Common myeloid progenitor, CD34-positive (primary cell): ENCODE measurements at regions not wholly inside any gene's neighbourhood (a gene's known extent, or its start where the extent isn't known, plus 50 kb on each side); places are given as distances from the start of the nearest gene placed in this dataset.

ENCODE experiments used
- CTCF ChIA-PET: fragments of 350-600 bp; sonication (Branson Sonifier 250); formaldehyde crosslinking; loops from one replicate; lab custom pipeline; 2021; ENCODE audit warnings: antibody characterized with exemption; lab: Charles Lee
- POLR2A ChIA-PET: fragments of 350-600 bp; sonication (Branson Sonifier 250); formaldehyde crosslinking; loops from one replicate; lab custom pipeline; 2021; ENCODE audit warnings: antibody characterized with exemption; lab: Charles Lee
- DNase-seq, 3 donors: peaks; one replicate each; pipeline versions ENCODE4 v3.0.0 to v3.0.0-alpha.2; 2013
- H3K27ac ChIP-seq, 2 experiments: 1 replicate in 1 of 2; 2 replicates in 1 of 2; pipeline ENCODE4 v1.7.0; 2013; ENCODE audit warnings: inconsistent platforms in 2 of 2, low read length in 2 of 2, mild to moderate bottlenecking in 2 of 2, low read depth in 1 of 2, moderate library complexity in 1 of 2; ENCODE audit not compliant: severe bottlenecking in 2 of 2, insufficient read depth in 1 of 2, poor library complexity in 1 of 2
- H3K27me3 ChIP-seq, 5 experiments: replicated peaks in 2 of 5; 1 replicate in 3 of 5; 2 replicates in 2 of 5; pipeline versions ENCODE4 v1.6.1 to v1.7.0; 2013; ENCODE audit warnings: low read length in 4 of 5, mild to moderate bottlenecking in 2 of 5, moderate library complexity in 2 of 5, inconsistent platforms in 1 of 5; ENCODE audit not compliant: insufficient read depth in 5 of 5, control insufficient read depth in 4 of 5
- H3K36me3 ChIP-seq, 4 experiments: 1 replicate in 2 of 4; 2 replicates in 2 of 4; pipeline versions ENCODE4 v1.6.1 to v1.7.0; 2013; ENCODE audit warnings: low read length in 3 of 4, control low read depth in 1 of 4, mild to moderate bottlenecking in 1 of 4; ENCODE audit not compliant: control insufficient read depth in 4 of 4, insufficient read depth in 4 of 4
- H3K4me1 ChIP-seq, 4 experiments: 1 replicate in 3 of 4; 2 replicates in 1 of 4; pipeline versions ENCODE4 v1.6.1 to v1.7.1; 2013; ENCODE audit warnings: low read length in 3 of 4, mild to moderate bottlenecking in 3 of 4, control low read depth in 1 of 4, inconsistent platforms in 1 of 4, moderate library complexity in 1 of 4; ENCODE audit not compliant: control insufficient read depth in 4 of 4, insufficient read depth in 4 of 4; ENCODE audit errors: control extremely low read depth in 1 of 4
- H3K4me3 ChIP-seq, 7 experiments: 1 replicate in 4 of 7; 2 replicates in 3 of 7; pipeline versions ENCODE4 v1.5.1 to v1.7.0; 2013; ENCODE audit warnings: mild to moderate bottlenecking in 7 of 7, low read length in 6 of 7, moderate library complexity in 6 of 7, inconsistent platforms in 2 of 7, low read depth in 2 of 7, control low read depth in 1 of 7; ENCODE audit not compliant: insufficient read depth in 4 of 7, control insufficient read depth in 1 of 7; ENCODE audit errors: extremely low read depth in 1 of 7
- H3K9me3 ChIP-seq, 5 experiments: 1 replicate in 4 of 5; 2 replicates in 1 of 5; pipeline versions ENCODE4 v1.6.1 to v1.7.1; 2013; ENCODE audit warnings: low read length in 4 of 5, mild to moderate bottlenecking in 2 of 5, inconsistent platforms in 1 of 5, low read depth in 1 of 5, moderate library complexity in 1 of 5; ENCODE audit not compliant: control insufficient read depth in 4 of 5, insufficient read depth in 2 of 5; ENCODE audit errors: control extremely low read depth in 1 of 5
- WGBS: methylation state at CpG from one replicate; pipeline ENCODE4 v1.1.5; 2013; ENCODE audit not compliant: insufficient coverage; 5-methylcytosine and 5-hydroxymethylcytosine counted together

DNA sequence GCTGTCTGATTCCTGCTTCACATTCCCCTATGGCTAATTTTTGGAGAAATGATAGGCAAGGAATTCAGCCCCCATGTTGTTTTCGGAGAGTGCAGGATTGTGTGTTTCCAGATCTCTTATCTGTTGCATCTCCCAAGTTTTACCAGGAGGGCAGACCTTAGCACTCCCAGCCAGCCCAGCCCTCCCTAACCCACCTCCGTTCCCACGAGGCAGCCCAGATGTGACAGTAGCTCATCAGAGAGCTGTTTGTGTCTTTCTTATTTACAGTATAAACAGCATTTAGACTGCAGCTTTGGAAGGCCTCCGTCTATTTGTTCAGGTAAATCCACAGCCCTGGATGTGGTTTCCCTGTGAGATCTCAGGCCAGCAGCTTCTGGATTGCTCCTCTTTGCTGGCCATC lies 91.6 kb downstream of the THNSL2 start:
- H3K9me3 ChIP-seq: no peaks in the 10 kb centered on the region
- no peak for DNase-seq
- H3K4me3 ChIP-seq: no peak overlapping the region
- 88% methylated on average over 3 of the region's 4 CpGs for WGBS
- POLR2A ChIA-PET: no interaction called here
- peaks cover 0 to 5% (median 0%) of the 10 kb centered on the region in 5 experiments for H3K27me3 ChIP-seq
- H3K36me3 ChIP-seq: no peaks in the 10 kb centered on the region
- CTCF ChIA-PET: no interaction called here
- H3K4me1 ChIP-seq: no peaks in the 10 kb centered on the region
- no peak overlapping the region for H3K27ac ChIP-seq

DNA sequence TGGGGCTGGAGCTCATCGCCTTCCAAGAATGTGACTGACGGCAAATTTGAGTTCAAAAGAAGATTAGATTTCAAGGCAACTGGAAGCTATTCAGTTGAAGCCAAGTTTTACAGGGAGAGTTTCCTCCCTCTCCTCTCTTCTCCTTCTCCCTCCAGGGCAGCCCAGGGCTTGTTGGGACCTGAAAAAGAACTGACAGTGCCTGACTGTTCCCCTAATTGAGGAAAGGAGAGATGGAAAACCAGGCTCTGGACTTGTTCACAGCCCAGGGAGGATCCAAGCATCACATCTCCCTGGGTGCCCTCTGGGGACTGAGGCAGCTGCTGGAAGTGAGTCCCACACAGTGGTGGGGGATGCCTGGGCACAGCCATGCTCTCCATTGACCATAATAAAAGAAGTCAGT lies 88.1 kb downstream of the THNSL2 start:
- H3K36me3 ChIP-seq: no peaks in the 10 kb centered on the region
- H3K27ac ChIP-seq: no peak overlapping the region
- no peaks in the 10 kb centered on the region for H3K4me1 ChIP-seq
- H3K4me3 ChIP-seq: no peak overlapping the region
- no peaks in the 10 kb centered on the region for H3K9me3 ChIP-seq
- CTCF ChIA-PET: no interaction called here
- WGBS: no CpG with 5 or more reads among the region's 2 CpGs
- POLR2A ChIA-PET: no interaction called here
- peaks cover 0 to 5% (median 0%) of the 10 kb centered on the region in 5 experiments for H3K27me3 ChIP-seq
- no peak for DNase-seq

DNA sequence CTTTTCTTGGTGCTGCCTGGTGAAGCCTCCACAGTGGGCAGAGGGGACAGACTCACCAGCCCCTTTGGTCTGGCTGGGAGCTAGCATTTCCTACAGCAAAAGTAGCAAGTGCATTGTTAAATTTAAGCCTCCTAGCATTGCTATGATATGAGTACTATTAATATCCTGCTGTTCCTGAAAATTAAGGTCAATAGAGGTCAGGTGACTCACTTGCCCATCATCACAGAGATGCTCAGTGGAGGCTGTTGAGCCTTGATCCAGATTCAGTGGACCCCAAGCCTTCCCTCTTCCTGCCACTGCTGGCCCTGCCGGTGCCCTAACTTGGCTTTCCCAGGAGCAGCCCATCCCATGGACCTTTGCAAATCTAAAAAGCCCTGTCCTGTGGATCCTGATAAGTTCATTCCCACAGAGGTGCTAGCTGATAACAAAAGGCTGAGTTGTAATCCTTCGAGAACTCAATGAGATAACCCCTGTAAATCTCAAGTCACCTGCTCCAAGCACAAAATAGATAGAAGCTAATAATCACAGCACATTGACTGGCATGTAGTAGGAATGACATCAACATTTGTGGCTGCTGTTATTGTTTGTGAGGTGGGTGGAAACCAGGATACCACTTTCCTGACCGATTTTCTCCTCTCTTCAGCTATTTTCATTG lies 84.4 kb downstream of the THNSL2 start:
- Histone ChIP-seq H3K4me3 (no peak overlapping the region), H3K36me3 (no peaks in the 10 kb centered on the region), H3K27ac (no peak overlapping the region), H3K9me3 (no peaks in the 10 kb centered on the region), H3K27me3 (peaks cover 0 to 5% (median 0%) of the 10 kb centered on the region in 5 experiments), H3K4me1 (no peaks in the 10 kb centered on the region)
- DNase-seq: no peak
- ChIA-PET CTCF (interaction anchor here (1.4 kb wide), 1 partner anchor 14 kb away, joined by 3 read pairs; no protein-coding TSS in a partner anchor), POLR2A (interaction anchor here (0.6 kb wide), 1 partner anchor 13 kb away, joined by 5 read pairs; no protein-coding TSS in a partner anchor)
- WGBS: 88% methylated on average over 1 of the region's 3 CpGs

DNA sequence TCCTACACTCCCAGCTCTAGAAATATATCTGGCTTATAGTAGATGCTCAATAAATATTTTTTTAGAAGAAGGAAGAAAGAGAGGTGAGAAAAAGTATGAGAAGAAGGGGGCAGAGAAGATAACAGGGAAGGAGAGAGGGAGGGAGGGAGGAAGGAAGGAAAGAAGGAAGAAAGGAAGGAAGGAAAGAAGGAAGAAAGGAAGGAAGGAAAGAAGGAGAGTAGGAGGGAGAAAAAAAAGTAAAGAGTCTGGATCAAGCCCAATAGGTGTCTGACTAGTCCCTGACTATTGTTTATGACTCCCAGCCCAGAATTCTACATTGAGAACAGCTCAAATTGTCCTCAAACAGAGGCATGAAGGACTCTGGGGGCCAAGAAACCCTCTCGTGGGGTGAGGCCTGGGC lies 83.9 kb downstream of the THNSL2 start:
- no peak for DNase-seq
- no peaks in the 10 kb centered on the region for H3K4me1 ChIP-seq
- POLR2A ChIA-PET: interaction anchor here (0.6 kb wide), 1 partner anchor 12 kb away, joined by 5 read pairs; no protein-coding TSS in a partner anchor
- H3K27me3 ChIP-seq: peaks cover 0 to 2% (median 0%) of the 10 kb centered on the region in 5 experiments
- no peaks in the 10 kb centered on the region for H3K36me3 ChIP-seq
- CTCF ChIA-PET: interaction anchor here (1.4 kb wide), 1 partner anchor 13 kb away, joined by 3 read pairs; no protein-coding TSS in a partner anchor
- H3K4me3 ChIP-seq: no peak overlapping the region
- no peaks in the 10 kb centered on the region for H3K9me3 ChIP-seq
- H3K27ac ChIP-seq: no peak overlapping the region
- WGBS: no CpG with 5 or more reads among the region's 1 CpG

DNA sequence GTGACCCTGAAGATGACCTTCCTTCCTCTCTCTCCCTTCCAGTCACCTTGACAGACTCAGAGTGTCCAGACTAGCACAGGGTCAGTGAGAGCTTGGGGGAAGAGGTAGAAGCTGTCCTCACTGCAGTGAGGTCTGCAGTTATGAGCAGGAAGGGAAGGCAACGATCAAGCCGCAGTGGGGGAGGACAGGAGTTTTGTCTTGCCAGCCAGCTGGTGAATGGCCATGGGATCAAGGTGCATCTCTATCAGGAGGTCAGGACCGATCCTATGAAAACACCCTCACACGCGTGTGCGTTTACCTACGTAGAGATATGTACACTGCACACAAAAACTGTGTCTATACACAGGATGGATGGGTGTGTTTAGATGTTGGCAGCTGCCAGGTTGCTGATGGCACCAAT lies 83.2 kb downstream of the THNSL2 start:
- 89% methylated on average over 3 of the region's 7 CpGs for WGBS
- CTCF ChIA-PET: interaction anchor here (1.2 kb wide), 1 partner anchor 14 kb away, joined by 3 read pairs; no protein-coding TSS in a partner anchor

DNA sequence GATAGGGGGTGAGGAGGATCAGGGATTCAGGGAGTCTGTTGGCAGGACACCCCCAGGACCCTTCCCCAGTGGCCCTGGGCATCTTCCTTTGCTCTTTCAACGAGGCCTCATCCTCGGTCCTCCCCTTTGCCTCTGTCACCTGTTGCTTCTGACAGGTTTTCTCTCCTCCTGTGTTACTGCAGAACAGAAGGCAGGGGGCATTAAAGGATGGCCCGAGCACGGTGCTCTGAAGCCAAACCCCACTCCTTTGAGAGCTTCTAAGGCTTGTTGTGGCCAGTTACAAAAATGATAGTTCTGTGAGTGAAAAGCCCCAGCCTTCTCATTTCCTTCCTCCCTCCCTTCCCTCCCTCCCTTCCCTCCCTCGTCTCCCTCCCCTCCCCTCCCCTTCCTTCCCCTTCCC lies 82.5 kb downstream of the THNSL2 start:
- ChIA-PET CTCF (interaction anchor here (1.2 kb wide), 1 partner anchor 13 kb away, joined by 3 read pairs; no protein-coding TSS in a partner anchor), POLR2A (no interaction called here)
- Histone ChIP-seq H3K27ac (no peak overlapping the region), H3K4me1 (no peaks in the 10 kb centered on the region), H3K27me3 (peaks cover 0 to 2% (median 0%) of the 10 kb centered on the region in 5 experiments), H3K9me3 (no peaks in the 10 kb centered on the region), H3K4me3 (no peak overlapping the region), H3K36me3 (no peaks in the 10 kb centered on the region)
- WGBS: 70% methylated on average over 2 of the region's 5 CpGs
- peak in 1 of 3 donors; percentile 18 for DNase-seq

More for the DNA sequence above, 83.2 kb downstream of the THNSL2 start:
- H3K27ac ChIP-seq: no peak overlapping the region
- H3K4me3 ChIP-seq: no peak overlapping the region
- no peak for DNase-seq
- no peaks in the 10 kb centered on the region for H3K9me3 ChIP-seq
- POLR2A ChIA-PET: no interaction called here
- no peaks in the 10 kb centered on the region for H3K36me3 ChIP-seq
- peaks cover 0 to 2% (median 0%) of the 10 kb centered on the region in 5 experiments for H3K27me3 ChIP-seq
- H3K4me1 ChIP-seq: no peaks in the 10 kb centered on the region

DNA sequence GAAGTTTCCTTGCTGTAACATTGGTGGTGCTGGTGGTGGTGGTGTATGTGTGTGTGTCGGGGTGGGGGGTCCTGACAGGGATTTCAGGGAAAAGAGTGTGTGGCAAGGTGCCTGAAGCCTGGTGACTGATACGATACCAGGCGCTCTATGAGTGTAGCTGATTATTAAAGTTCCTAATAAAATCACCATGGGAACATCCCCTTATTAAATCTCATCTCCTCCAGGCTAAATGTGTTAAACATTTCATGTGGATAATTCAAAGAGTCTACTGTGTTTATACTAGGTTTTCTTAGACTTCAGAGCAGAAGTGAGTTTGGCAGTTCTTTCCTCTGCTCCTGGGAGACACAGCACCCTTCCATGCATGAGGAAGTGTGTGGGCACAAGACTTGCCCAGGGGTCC lies 82.0 kb downstream of the THNSL2 start:
- Histone ChIP-seq H3K4me1 (no peaks in the 10 kb centered on the region), H3K9me3 (no peaks in the 10 kb centered on the region), H3K27ac (no peak overlapping the region), H3K27me3 (peaks cover 0 to 2% (median 0%) of the 10 kb centered on the region in 5 experiments), H3K4me3 (no peak overlapping the region), H3K36me3 (no peaks in the 10 kb centered on the region)
- DNase-seq: no peak
- ChIA-PET POLR2A (no interaction called here), CTCF (interaction anchor here (1.2 kb wide), 1 partner anchor 12 kb away, joined by 3 read pairs; no protein-coding TSS in a partner anchor)
- no CpG with 5 or more reads among the region's 3 CpGs for WGBS
